ENCODE measurements at regions not wholly inside any gene's neighbourhood (a gene's known extent, or its start where the extent isn't known, plus 50 kb on each side); places are given as distances from the start of the nearest gene placed in this dataset.

- no peak overlapping the region for H3K9ac ChIP-seq (ENCODE audit: low read depth, low read length)
- H3K9me3 ChIP-seq (ENCODE audit: control insufficient read depth, insufficient read depth, low read length): no peaks in the 10 kb centered on the region
Observed at GRCh38 chr11:134667175-134667500, 255.1 kb upstream of the B3GAT1 start.

GRCh38 chr11:134666273-134667174 is 254.5 kb upstream of the B3GAT1 start:
- H3K36me3 ChIP-seq (ENCODE audit: insufficient read depth, low read length): no peaks in the 10 kb centered on the region
- H3K9me3 ChIP-seq (ENCODE audit: control insufficient read depth, insufficient read depth, low read length): no peaks in the 10 kb centered on the region
- H3K4me1 ChIP-seq (ENCODE audit: insufficient read depth, low read length): no peaks in the 10 kb centered on the region
- no peak overlapping the region for H3K9ac ChIP-seq (ENCODE audit: low read depth, low read length)

More at GRCh38 chr11:134667175-134667500, 255.1 kb upstream of the B3GAT1 start:
- Histone ChIP-seq H3K4me1 (ENCODE audit: insufficient read depth, low read length) (no peaks in the 10 kb centered on the region), H3K36me3 (ENCODE audit: insufficient read depth, low read length) (no peaks in the 10 kb centered on the region)

GRCh38 chr11:134665571-134666270 is 253.7 kb upstream of the B3GAT1 start:
- no peaks in the 10 kb centered on the region for H3K36me3 ChIP-seq (ENCODE audit: insufficient read depth, low read length)
- H3K9ac ChIP-seq (ENCODE audit: low read depth, low read length): no peak overlapping the region
- no peaks in the 10 kb centered on the region; the same call in 1 of the 2 replicates for H3K9me3 ChIP-seq (ENCODE audit: control insufficient read depth, insufficient read depth, low read length)
- H3K4me1 ChIP-seq (ENCODE audit: insufficient read depth, low read length): no peaks in the 10 kb centered on the region

GRCh38 chr11:134665188-134665535 is 253.1 kb upstream of the B3GAT1 start:
- no peaks in the 10 kb centered on the region for H3K4me1 ChIP-seq (ENCODE audit: insufficient read depth, low read length)
- H3K9me3 ChIP-seq (ENCODE audit: control insufficient read depth, insufficient read depth, low read length): no peaks in the 10 kb centered on the region; the same call in 1 of the 2 replicates
- no peak overlapping the region for H3K9ac ChIP-seq (ENCODE audit: low read depth, low read length)
- no peaks in the 10 kb centered on the region for H3K36me3 ChIP-seq (ENCODE audit: insufficient read depth, low read length)

- Histone ChIP-seq H3K9me3 (ENCODE audit: control insufficient read depth, insufficient read depth, low read length) (no peaks in the 10 kb centered on the region; the same call in 1 of the 2 replicates), H3K36me3 (ENCODE audit: insufficient read depth, low read length) (no peaks in the 10 kb centered on the region), H3K9ac (ENCODE audit: low read depth, low read length) (no peak overlapping the region), H3K4me1 (ENCODE audit: insufficient read depth, low read length) (no peaks in the 10 kb centered on the region)
Observed at GRCh38 chr11:134664447-134665187, 252.6 kb upstream of the B3GAT1 start.

GRCh38 chr11:134663506-134664313 is 251.7 kb upstream of the B3GAT1 start:
- Histone ChIP-seq H3K4me1 (ENCODE audit: insufficient read depth, low read length) (no peaks in the 10 kb centered on the region), H3K9me3 (ENCODE audit: control insufficient read depth, insufficient read depth, low read length) (no peaks in the 10 kb centered on the region; the same call in 1 of the 2 replicates), H3K9ac (ENCODE audit: low read depth, low read length) (no peak overlapping the region), H3K36me3 (ENCODE audit: insufficient read depth, low read length) (no peaks in the 10 kb centered on the region)

GRCh38 chr11:134662629-134663360 is 250.8 kb upstream of the B3GAT1 start:
- H3K9me3 ChIP-seq (ENCODE audit: control insufficient read depth, insufficient read depth, low read length): no peaks in the 10 kb centered on the region; the same call in 1 of the 2 replicates
- no peak overlapping the region for H3K9ac ChIP-seq (ENCODE audit: low read depth, low read length)
- no peaks in the 10 kb centered on the region for H3K36me3 ChIP-seq (ENCODE audit: insufficient read depth, low read length)
- H3K4me1 ChIP-seq (ENCODE audit: insufficient read depth, low read length): no peaks in the 10 kb centered on the region

- H3K36me3 ChIP-seq (ENCODE audit: insufficient read depth, low read length): no peaks in the 10 kb centered on the region
- no peak overlapping the region for H3K9ac ChIP-seq (ENCODE audit: low read depth, low read length)
- no peaks in the 10 kb centered on the region for H3K4me1 ChIP-seq (ENCODE audit: insufficient read depth, low read length)
- no peaks in the 10 kb centered on the region; the same call in 1 of the 2 replicates for H3K9me3 ChIP-seq (ENCODE audit: control insufficient read depth, insufficient read depth, low read length)
Observed at GRCh38 chr11:134661660-134662059, 249.6 kb upstream of the B3GAT1 start.

- Histone ChIP-seq H3K4me1 (ENCODE audit: insufficient read depth, low read length) (no peaks in the 10 kb centered on the region), H3K36me3 (ENCODE audit: insufficient read depth, low read length) (no peaks in the 10 kb centered on the region), H3K9me3 (ENCODE audit: control insufficient read depth, insufficient read depth, low read length) (no peaks in the 10 kb centered on the region; the same call in 1 of the 2 replicates), H3K9ac (ENCODE audit: low read depth, low read length) (no peak overlapping the region)
Observed at GRCh38 chr11:134660416-134660815, 248.4 kb upstream of the B3GAT1 start.

GRCh38 chr11:134659882-134660281 is 247.8 kb upstream of the B3GAT1 start:
- Histone ChIP-seq H3K4me1 (ENCODE audit: insufficient read depth, low read length) (no peaks in the 10 kb centered on the region), H3K9ac (ENCODE audit: low read depth, low read length) (no peak overlapping the region), H3K36me3 (ENCODE audit: insufficient read depth, low read length) (no peaks in the 10 kb centered on the region), H3K9me3 (ENCODE audit: control insufficient read depth, insufficient read depth, low read length) (no peaks in the 10 kb centered on the region; the same call in 1 of the 2 replicates)

- H3K36me3 ChIP-seq (ENCODE audit: insufficient read depth, low read length): no peaks in the 10 kb centered on the region
- H3K9ac ChIP-seq (ENCODE audit: low read depth, low read length): no peak overlapping the region
- no peaks in the 10 kb centered on the region for H3K4me1 ChIP-seq (ENCODE audit: insufficient read depth, low read length)
- H3K9me3 ChIP-seq (ENCODE audit: control insufficient read depth, insufficient read depth, low read length): no peaks in the 10 kb centered on the region; the same call in 1 of the 2 replicates
Observed at GRCh38 chr11:134658481-134659225, 246.6 kb upstream of the B3GAT1 start.

GRCh38 chr11:134657631-134658030 is 245.6 kb upstream of the B3GAT1 start:
- H3K9me3 ChIP-seq (ENCODE audit: control insufficient read depth, insufficient read depth, low read length): no peaks in the 10 kb centered on the region; the same call in 1 of the 2 replicates
- no peaks in the 10 kb centered on the region for H3K36me3 ChIP-seq (ENCODE audit: insufficient read depth, low read length)
- H3K9ac ChIP-seq (ENCODE audit: low read depth, low read length): no peak overlapping the region
- no peaks in the 10 kb centered on the region for H3K4me1 ChIP-seq (ENCODE audit: insufficient read depth, low read length)

Data from ES-I3 (cell line).